NT2/D1 (cell line): ENCODE measurements at regions not wholly inside any gene's neighbourhood (a gene's known extent, or its start where the extent isn't known, plus 50 kb on each side); places are given as distances from the start of the nearest gene placed in this dataset.

Source experiments
- SUZ12 ChIP-seq: IDR thresholded peaks from 2 replicates; pipeline ENCODE4 v1.6.1; 2011; ENCODE audit not compliant: insufficient read length, insufficient read depth; ENCODE audit errors: extremely low read depth
- YY1 ChIP-seq: IDR thresholded peaks from 2 replicates; pipeline ENCODE4 v1.6.1; 2011; ENCODE audit not compliant: insufficient read length, insufficient read depth
- ZNF274 ChIP-seq: IDR thresholded peaks from 2 replicates; pipeline ENCODE4 v1.6.1; 2011; ENCODE audit warnings: mild to moderate bottlenecking, low read depth, low read length

GRCh38 chr6:66962082-66962481, 1255.1 kb upstream of the EYS start:
- TF ChIP-seq SUZ12 (no peak), YY1 (no peak), ZNF274 (no peak)
